GM12878 (cell line): ENCODE measurements at regions not wholly inside any gene's neighbourhood (a gene's known extent, or its start where the extent isn't known, plus 50 kb on each side); places are given as distances from the start of the nearest gene placed in this dataset.

Source experiments
- ATAC-seq: fragments of 200-7000 bp; cut with Tn5 transposase; 3 replicates; pipeline ENCODE4 v1.9.1; 2020; ENCODE audit warnings: mild to moderate bottlenecking, moderate library complexity
- BruUV-seq: library from RNA; stranded (reverse); fragments of 400-500 nt; replicated peaks from 2 replicates; lab custom pipeline; 2021; lab: Mats Ljungman, UMichigan
- CTCF ChIA-PET: fragments of 300-600 bp; sonication (Branson Sonifier 250); formaldehyde crosslinking; extraction: SDS; loops from one replicate; lab custom pipeline; 2021; ENCODE audit warnings: inconsistent platforms; lab: Yijun Ruan, JAX
- POLR2A ChIA-PET: fragments of 350-600 bp; formaldehyde crosslinking; extraction: SDS; loops from one replicate; lab custom pipeline; 2021; ENCODE audit warnings: inconsistent platforms; lab: Charles Lee
- RAD21 ChIA-PET: fragments of 300-600 bp; sonication (Branson Sonifier 250); formaldehyde crosslinking; loops from one replicate; lab custom pipeline; 2023; ENCODE audit warnings: antibody characterized with exemption; ENCODE audit not compliant: unreplicated experiment; lab: Charles Lee
- SMC1A ChIA-PET: fragments of 300-600 bp; sonication (Branson Sonifier 250); formaldehyde crosslinking; loops from one replicate; lab custom pipeline; 2023; ENCODE audit not compliant: unreplicated experiment, uncharacterized antibody; lab: Charles Lee
- DNase-seq: peaks from one replicate; pipeline ENCODE4 v3.0.0-alpha.2; 2011; ENCODE audit warnings: low read depth, low spot score
- FAIRE-seq: peaks from 3 replicates; lab custom pipeline; 2011; peaks lifted over from hg19 to GRCh38; lab: Jason Lieb, UNC
- H2AFZ ChIP-seq: 2 replicates; pipeline ENCODE4 v1.6.0; 2011; ENCODE audit warnings: low read depth, low read length, control low read depth; ENCODE audit not compliant: control insufficient read depth
- H3K27ac ChIP-seq: 2 replicates; pipeline ENCODE4 v1.5.1; 2011; ENCODE audit warnings: control low read depth; ENCODE audit not compliant: control insufficient read depth, insufficient read depth
- H3K27me3 ChIP-seq, 2 experiments: replicated peaks in 1 of 2; 2 replicates each; pipeline versions ENCODE4 v1.6.0 to v1.6.1; 2011; ENCODE audit warnings: low read length in 1 of 2; ENCODE audit not compliant: control insufficient read depth in 2 of 2, insufficient read depth in 2 of 2
- H3K36me3 ChIP-seq, 2 experiments: 2 replicates each; pipeline ENCODE4 v1.5.1; 2011; ENCODE audit warnings: low read length in 1 of 2; ENCODE audit not compliant: control insufficient read depth in 2 of 2, insufficient read depth in 2 of 2
- H3K4me1 ChIP-seq: 2 replicates; pipeline ENCODE4 v1.6.1; 2011; ENCODE audit warnings: mild to moderate bottlenecking, low read length, moderate library complexity, mixed read lengths; ENCODE audit not compliant: control insufficient read depth, insufficient read depth
- H3K4me2 ChIP-seq: 2 replicates; pipeline ENCODE4 v1.6.0; 2011; ENCODE audit warnings: control low read depth; ENCODE audit not compliant: control insufficient read depth, insufficient read depth
- H3K4me3 ChIP-seq: fragments of 200-600 bp; sonication (generic); 2 replicates; pipeline ENCODE4 v1.5.1; 2016
- H3K79me2 ChIP-seq: 2 replicates; pipeline ENCODE4 v1.6.0; 2011; ENCODE audit warnings: low read length; ENCODE audit not compliant: control insufficient read depth, insufficient read depth
- H3K9ac ChIP-seq: 2 replicates; pipeline ENCODE4 v1.8.0; 2011; ENCODE audit warnings: low read length, control low read depth, mixed read lengths; ENCODE audit not compliant: control insufficient read depth, insufficient read depth
- H3K9me3 ChIP-seq: replicated peaks from 3 replicates; pipeline ENCODE4 v1.5.1; 2011; ENCODE audit warnings: mild to moderate bottlenecking, low read length; ENCODE audit not compliant: control insufficient read depth, insufficient read depth
- H4K20me1 ChIP-seq: 2 replicates; pipeline ENCODE4 v1.6.0; 2011; ENCODE audit not compliant: control insufficient read depth, insufficient read depth
- EZH2 ChIP-seq: IDR thresholded peaks from 2 replicates; pipeline ENCODE4 v1.6.1; 2012; ENCODE audit warnings: low read depth, mild to moderate bottlenecking, control low read depth, inconsistent platforms, low read length, borderline replicate concordance; ENCODE audit not compliant: control insufficient read depth
- GABPA ChIP-seq: IDR thresholded peaks from 2 replicates; pipeline ENCODE4 v1.6.1; 2014; ENCODE audit warnings: antibody characterized with exemption, low read depth, mild to moderate bottlenecking, inconsistent platforms
- JUNB ChIP-seq: IDR thresholded peaks from 2 replicates; pipeline ENCODE4 v1.6.1; 2016; ENCODE audit warnings: antibody characterized with exemption, mild to moderate bottlenecking
- NFYB ChIP-seq: IDR thresholded peaks from 2 replicates; pipeline ENCODE4 v1.6.1; 2011; ENCODE audit warnings: low read depth, mild to moderate bottlenecking, low read length, improper control_type of control experiment, moderate library complexity; ENCODE audit not compliant: insufficient read depth
- PAX5 ChIP-seq: IDR thresholded peaks from 2 replicates; pipeline ENCODE4 v1.6.1; 2011; ENCODE audit warnings: low read depth, low read length, borderline replicate concordance
- RB1 ChIP-seq: fragments of 450-650 bp; formaldehyde crosslinking; IDR thresholded peaks from 2 replicates; pipeline ENCODE4 v1.6.1; 2017; ENCODE audit warnings: mild to moderate bottlenecking, borderline replicate concordance
- RUNX3 ChIP-seq: IDR thresholded peaks from 2 replicates; pipeline ENCODE4 v1.6.1; 2012; ENCODE audit warnings: low read length, inconsistent platforms
- SIX5 ChIP-seq: IDR thresholded peaks from 2 replicates; pipeline ENCODE4 v1.6.1; 2011; ENCODE audit warnings: mild to moderate bottlenecking, low read depth, low read length, moderate library complexity; ENCODE audit not compliant: severe bottlenecking
- SUZ12 ChIP-seq: fragments of 200-600 bp; sonication (generic); IDR thresholded peaks from one replicate; pipeline ENCODE4 v1.6.1; 2018; ENCODE audit warnings: antibody characterized with exemption, mild to moderate bottlenecking; ENCODE audit not compliant: unreplicated experiment
- YY1 ChIP-seq: IDR thresholded peaks from 2 replicates; pipeline ENCODE4 v1.6.1; 2011; ENCODE audit warnings: low read depth, mild to moderate bottlenecking, low read length
- WGBS: methylation state at CpG from one replicate; pipeline ENCODE4 v1.1.6; 2016; ENCODE audit warnings: low lambda C conversion rate; ENCODE audit not compliant: insufficient replicate concordance, insufficient coverage; ENCODE audit errors: missing lambda C conversion rate; 5-methylcytosine and 5-hydroxymethylcytosine counted together
- in situ Hi-C: fragments of 300-500 bp; cut with MboI; formaldehyde crosslinking; loops from 9 replicates; pipeline ENCODE4 v1.14.3; 2018; ENCODE audit warnings: mixed read lengths
- intact Hi-C: fragments of 100-400 bp; cut with micrococcal nuclease; formaldehyde crosslinking; loops from one replicate; pipeline ENCODE4 v1.14.2; 2022; ENCODE audit not compliant: unreplicated experiment
- TF ChIP-seq, protein P1 (sequence below): fragments of 450-650 bp; IDR thresholded peaks from 2 replicates; pipeline ENCODE4 v1.6.1; 2016; ENCODE audit warnings: mild to moderate bottlenecking
- TF ChIP-seq, protein P2 (sequence below): fragments of 450-650 bp; IDR thresholded peaks from 2 replicates; pipeline ENCODE4 v1.6.1; 2017; ENCODE audit warnings: mild to moderate bottlenecking

DNA sequence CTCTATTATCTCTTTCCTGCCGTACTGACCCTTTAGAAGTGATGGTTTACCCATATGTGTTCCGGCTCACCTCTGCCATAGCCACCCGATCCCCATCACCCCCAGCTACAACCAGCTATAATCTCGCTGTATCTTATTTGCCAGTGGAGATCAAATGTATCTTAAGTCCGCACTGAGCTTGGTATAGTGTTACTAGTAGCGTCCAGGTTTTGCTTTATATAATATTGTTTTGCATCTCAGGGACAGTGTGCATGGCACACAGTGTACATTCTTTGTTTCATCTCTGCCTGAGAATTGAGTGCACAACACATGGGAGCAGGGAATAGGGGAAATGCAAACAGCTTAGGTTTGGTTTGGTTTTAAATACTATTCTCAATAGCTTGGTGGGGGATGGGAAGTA, 135.8 kb upstream of the SNX2 start:
- no peak for FAIRE-seq
- no peak overlapping the region for H2AFZ ChIP-seq
- no peak overlapping the region for H3K27ac ChIP-seq
- no TSS peak for BruUV-seq
- no peak for ATAC-seq
- DNase-seq = no peak
- SMC1A ChIA-PET = interaction anchor here (0.5 kb wide), 1 partner anchor 225 kb away, joined by 3 read pairs; no protein-coding TSS in a partner anchor
- intact Hi-C loops = no loop called here
- no peaks in the 10 kb centered on the region for H3K36me3 ChIP-seq
- no peak overlapping the region for H3K4me3 ChIP-seq
- CTCF ChIA-PET = no interaction called here
- in situ Hi-C loops = no loop called here
- TF ChIP-seq PAX5 = no peak
- no peaks in the 10 kb centered on the region for H3K79me2 ChIP-seq
- H3K9me3 ChIP-seq = no peaks in the 10 kb centered on the region
- H3K4me1 ChIP-seq = no peaks in the 10 kb centered on the region
- WGBS = 47% methylated on average over 6 of the region's 6 CpGs
- RAD21 ChIA-PET = no interaction called here
- H3K4me2 ChIP-seq = no peak overlapping the region
- no peaks in the 10 kb centered on the region; a peak in 1 of 4 replicates for H3K27me3 ChIP-seq
- POLR2A ChIA-PET = no interaction called here
- H3K9ac ChIP-seq = no peak overlapping the region
- H4K20me1 ChIP-seq = no peaks in the 10 kb centered on the region

DNA sequence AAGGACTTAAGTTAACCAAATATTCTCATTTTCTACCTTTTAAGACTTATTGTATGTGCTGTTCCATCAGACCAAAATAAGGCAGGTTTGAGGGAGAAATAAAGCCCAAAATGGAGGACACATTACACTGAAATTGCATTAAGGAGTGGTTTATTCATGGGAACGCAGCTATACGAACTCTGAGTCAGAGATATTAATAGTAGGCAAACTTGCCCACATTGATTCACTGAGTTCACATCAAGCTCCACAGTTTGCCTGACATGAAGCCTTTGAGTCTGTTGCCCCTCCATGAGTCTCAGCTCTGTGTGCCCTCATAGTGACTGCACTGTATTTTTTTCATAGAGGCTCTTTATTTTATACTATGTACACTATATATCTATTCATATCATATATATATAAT, 135.0 kb upstream of the SNX2 start:
- H3K27me3 ChIP-seq = no peaks in the 10 kb centered on the region; a peak in 1 of 4 replicates
- no peak for FAIRE-seq
- no peaks in the 10 kb centered on the region for H3K36me3 ChIP-seq
- H3K9me3 ChIP-seq = no peaks in the 10 kb centered on the region
- WGBS = 3% methylated on average over 2 of the region's 2 CpGs
- no peak overlapping the region for H3K27ac ChIP-seq
- intact Hi-C loops (no loop called here), in situ Hi-C loops (no loop called here)
- H3K4me2 ChIP-seq = no peak overlapping the region
- POLR2A ChIA-PET = no interaction called here
- CTCF ChIA-PET = no interaction called here
- no peaks in the 10 kb centered on the region for H4K20me1 ChIP-seq
- no TSS peak for BruUV-seq
- DNase-seq = no peak
- H3K9ac ChIP-seq = no peak overlapping the region
- SMC1A ChIA-PET = no interaction called here
- no peaks in the 10 kb centered on the region for H3K79me2 ChIP-seq
- H3K4me1 ChIP-seq = no peaks in the 10 kb centered on the region
- H2AFZ ChIP-seq = no peak overlapping the region
- no peak overlapping the region for H3K4me3 ChIP-seq
- ATAC-seq = no peak
- RAD21 ChIA-PET = no interaction called here
- TF ChIP-seq SIX5 (no peak), YY1 (no peak), JUNB (no peak), SUZ12 (no peak), NFYB (no peak), RUNX3 (no peak), RB1 (no peak), GABPA (no peak), EZH2 (no peak)
- TF ChIP-seq, protein P1, sequence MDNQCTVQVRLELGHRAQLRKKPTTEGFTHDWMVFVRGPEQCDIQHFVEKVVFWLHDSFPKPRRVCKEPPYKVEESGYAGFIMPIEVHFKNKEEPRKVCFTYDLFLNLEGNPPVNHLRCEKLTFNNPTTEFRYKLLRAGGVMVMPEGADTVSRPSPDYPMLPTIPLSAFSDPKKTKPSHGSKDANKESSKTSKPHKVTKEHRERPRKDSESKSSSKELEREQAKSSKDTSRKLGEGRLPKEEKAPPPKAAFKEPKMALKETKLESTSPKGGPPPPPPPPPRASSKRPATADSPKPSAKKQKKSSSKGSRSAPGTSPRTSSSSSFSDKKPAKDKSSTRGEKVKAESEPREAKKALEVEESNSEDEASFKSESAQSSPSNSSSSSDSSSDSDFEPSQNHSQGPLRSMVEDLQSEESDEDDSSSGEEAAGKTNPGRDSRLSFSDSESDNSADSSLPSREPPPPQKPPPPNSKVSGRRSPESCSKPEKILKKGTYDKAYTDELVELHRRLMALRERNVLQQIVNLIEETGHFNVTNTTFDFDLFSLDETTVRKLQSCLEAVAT = no peak
- TF ChIP-seq, protein P2, sequence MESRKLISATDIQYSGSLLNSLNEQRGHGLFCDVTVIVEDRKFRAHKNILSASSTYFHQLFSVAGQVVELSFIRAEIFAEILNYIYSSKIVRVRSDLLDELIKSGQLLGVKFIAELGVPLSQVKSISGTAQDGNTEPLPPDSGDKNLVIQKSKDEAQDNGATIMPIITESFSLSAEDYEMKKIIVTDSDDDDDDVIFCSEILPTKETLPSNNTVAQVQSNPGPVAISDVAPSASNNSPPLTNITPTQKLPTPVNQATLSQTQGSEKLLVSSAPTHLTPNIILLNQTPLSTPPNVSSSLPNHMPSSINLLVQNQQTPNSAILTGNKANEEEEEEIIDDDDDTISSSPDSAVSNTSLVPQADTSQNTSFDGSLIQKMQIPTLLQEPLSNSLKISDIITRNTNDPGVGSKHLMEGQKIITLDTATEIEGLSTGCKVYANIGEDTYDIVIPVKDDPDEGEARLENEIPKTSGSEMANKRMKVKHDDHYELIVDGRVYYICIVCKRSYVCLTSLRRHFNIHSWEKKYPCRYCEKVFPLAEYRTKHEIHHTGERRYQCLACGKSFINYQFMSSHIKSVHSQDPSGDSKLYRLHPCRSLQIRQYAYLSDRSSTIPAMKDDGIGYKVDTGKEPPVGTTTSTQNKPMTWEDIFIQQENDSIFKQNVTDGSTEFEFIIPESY = no peak
